ENCODE measurements at regions not wholly inside any gene's neighbourhood (a gene's known extent, or its start where the extent isn't known, plus 50 kb on each side); places are given as distances from the start of the nearest gene placed in this dataset.

- H3K27me3 Mint-ChIP-seq (ENCODE audit: insufficient read depth): peaks cover 18% of the 10 kb centered on the region
- no peak overlapping the region for H3K27ac ChIP-seq (ENCODE audit: low read depth, low read length)
- peaks cover 25% of the 10 kb centered on the region for H3K27me3 ChIP-seq (ENCODE audit: control insufficient read depth, insufficient read depth, low read length, poor library complexity, severe bottlenecking)
- no peak overlapping the region for H3K4me3 ChIP-seq (ENCODE audit: low read length)
- no peaks in the 10 kb centered on the region for H3K9me3 ChIP-seq (ENCODE audit: control insufficient read depth, low read length)
- no peak for TF ChIP-seq CTCF (conservative IDR thresholded peaks at IDR 0.05)
- H3K36me3 Mint-ChIP-seq (ENCODE audit: low read depth): no peaks in the 10 kb centered on the region
- H3K9ac ChIP-seq (ENCODE audit: extremely low read depth, low read length, poor library complexity, severe bottlenecking): no peak overlapping the region
- H3K4me3 Mint-ChIP-seq: no peak overlapping the region
- peaks cover 8% of the 10 kb centered on the region for H3K4me1 Mint-ChIP-seq
- H3K27ac Mint-ChIP-seq: no peak overlapping the region
- DNase-seq: no peak
- H3K36me3 ChIP-seq (ENCODE audit: control insufficient read depth, insufficient read depth, low read length): no peaks in the 10 kb centered on the region
- H3K4me1 ChIP-seq (ENCODE audit: control insufficient read depth, insufficient read depth, low read length): no peaks in the 10 kb centered on the region
- 83 to 91% methylated on average over 2 to 4 of the region's 4 CpGs for WGBS, 2 experiments (ENCODE audit: insufficient coverage in 1 of 2, insufficient read length in 1 of 2)
- H3K9me3 Mint-ChIP-seq: no peaks in the 10 kb centered on the region
These were observed 83.3 kb downstream of the TRIM42 start for GRCh38 chr3:140761076-140761639.

- Mint-ChIP-seq H3K36me3 (ENCODE audit: low read depth) (no peaks in the 10 kb centered on the region), H3K27me3 (ENCODE audit: insufficient read depth) (peaks cover 7% of the 10 kb centered on the region)
- H3K4me1 ChIP-seq (ENCODE audit: control insufficient read depth, insufficient read depth, low read length): no peaks in the 10 kb centered on the region
These were observed 84.9 kb downstream of the TRIM42 start for GRCh38 chr3:140762746-140763145.

GRCh38 chr3:140763532-140763931, 85.7 kb downstream of the TRIM42 start:
- H3K9me3 Mint-ChIP-seq: no peaks in the 10 kb centered on the region
- 90% methylated on average over 1 of the region's 1 CpG; no CpG with 5 or more reads in 1 of the 2 experiments for WGBS, 2 experiments (ENCODE audit: insufficient coverage in 1 of 2, insufficient read length in 1 of 2)
- no peaks in the 10 kb centered on the region for H3K4me1 ChIP-seq (ENCODE audit: control insufficient read depth, insufficient read depth, low read length)

More at GRCh38 chr3:140762746-140763145, 84.9 kb downstream of the TRIM42 start:
- Histone ChIP-seq H3K9ac (ENCODE audit: extremely low read depth, low read length, poor library complexity, severe bottlenecking) (no peak overlapping the region), H3K27me3 (ENCODE audit: control insufficient read depth, insufficient read depth, low read length, poor library complexity, severe bottlenecking) (peaks cover 12% of the 10 kb centered on the region), H3K4me3 (ENCODE audit: low read length) (no peak overlapping the region), H3K9me3 (ENCODE audit: control insufficient read depth, low read length) (no peaks in the 10 kb centered on the region), H3K36me3 (ENCODE audit: control insufficient read depth, insufficient read depth, low read length) (no peaks in the 10 kb centered on the region), H3K27ac (ENCODE audit: low read depth, low read length) (no peak overlapping the region)
- no peak overlapping the region for H3K27ac Mint-ChIP-seq
- H3K4me1 Mint-ChIP-seq: peaks cover 8% of the 10 kb centered on the region
- TF ChIP-seq CTCF (conservative IDR thresholded peaks at IDR 0.05): no peak
- H3K4me3 Mint-ChIP-seq: no peak overlapping the region
- no peak for DNase-seq
- no peaks in the 10 kb centered on the region for H3K9me3 Mint-ChIP-seq

More at GRCh38 chr3:140763532-140763931, 85.7 kb downstream of the TRIM42 start:
- Mint-ChIP-seq H3K4me1 (peaks cover 8% of the 10 kb centered on the region), H3K4me3 (no peak overlapping the region), H3K27ac (no peak overlapping the region), H3K27me3 (ENCODE audit: insufficient read depth) (peaks cover 3% of the 10 kb centered on the region), H3K36me3 (ENCODE audit: low read depth) (no peaks in the 10 kb centered on the region)
- no peaks in the 10 kb centered on the region for H3K9me3 ChIP-seq (ENCODE audit: control insufficient read depth, low read length)
- DNase-seq: no peak
- peaks cover 8% of the 10 kb centered on the region for H3K27me3 ChIP-seq (ENCODE audit: control insufficient read depth, insufficient read depth, low read length, poor library complexity, severe bottlenecking)
- H3K27ac ChIP-seq (ENCODE audit: low read depth, low read length): no peak overlapping the region
- TF ChIP-seq CTCF (conservative IDR thresholded peaks at IDR 0.05): no peak
- H3K9ac ChIP-seq (ENCODE audit: extremely low read depth, low read length, poor library complexity, severe bottlenecking): no peak overlapping the region
- no peak overlapping the region for H3K4me3 ChIP-seq (ENCODE audit: low read length)
- no peaks in the 10 kb centered on the region for H3K36me3 ChIP-seq (ENCODE audit: control insufficient read depth, insufficient read depth, low read length)

Data from endodermal cell (in vitro differentiated cells).